T1000 (cell line): ENCODE measurements at regions not wholly inside any gene's neighbourhood (a gene's known extent, or its start where the extent isn't known, plus 50 kb on each side); places are given as distances from the start of the nearest gene placed in this dataset.

Experiments
- DNase-seq: peaks from one replicate; lab custom pipeline; 2025; ENCODE audit warnings: mixed read lengths; lab: John Stamatoyannopoulos, UW

DNA sequence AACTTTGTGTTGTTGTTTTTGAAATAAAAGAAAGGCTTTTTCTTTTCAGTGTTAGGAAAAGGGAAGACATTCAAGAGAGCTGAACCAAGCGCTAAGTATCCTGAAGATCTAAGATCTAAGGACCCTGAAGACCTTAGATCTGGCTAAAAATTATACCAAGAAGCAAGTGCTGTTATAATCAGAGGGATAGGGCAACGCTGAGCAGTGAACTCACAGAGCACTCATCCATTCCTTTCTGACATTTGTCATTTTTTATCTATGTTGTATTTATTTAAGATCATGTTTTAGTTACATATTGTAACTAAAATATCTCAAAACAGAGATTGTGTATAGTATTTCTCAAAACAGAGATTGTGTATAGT is 60.5 kb upstream of the FAM216B start:
- no peak for DNase-seq

- no peak for DNase-seq
Observed at GRCh38 chr13:42722883-42723539, 58.4 kb upstream of the FAM216B start.

DNA sequence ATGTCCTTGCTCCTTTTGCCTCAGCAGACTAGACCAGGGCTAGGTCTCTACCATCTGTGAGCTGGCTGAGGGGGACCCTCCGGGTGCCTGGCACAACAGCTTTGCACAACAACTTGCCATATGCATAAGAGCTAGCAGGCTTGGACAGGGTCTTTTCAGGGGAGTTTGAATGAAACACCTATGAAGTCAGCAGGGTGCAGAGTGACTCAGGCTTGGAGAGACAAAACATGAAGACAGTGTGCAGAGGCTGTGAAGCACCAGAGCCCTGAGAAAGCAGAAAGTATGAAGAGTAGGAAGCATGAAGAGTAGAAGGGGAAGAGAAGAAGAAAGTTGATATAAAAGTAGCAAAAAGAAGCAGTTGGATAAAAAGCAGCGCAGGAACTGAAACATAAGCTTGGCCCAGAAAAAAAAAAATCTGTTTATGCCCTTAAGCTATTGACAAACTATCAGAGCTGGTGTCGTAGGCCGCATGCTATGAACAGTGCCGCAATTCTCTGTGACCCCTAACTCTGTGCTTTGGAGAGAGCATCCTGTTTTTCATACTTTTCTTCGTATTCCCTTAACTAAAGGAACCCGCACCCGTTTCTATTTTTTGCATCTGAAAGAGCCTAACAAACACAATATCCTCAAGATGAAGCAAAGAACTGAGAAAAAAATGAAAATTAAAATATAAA is 52.7 kb upstream of the FAM216B start:
- no peak for DNase-seq

- DNase-seq: no peak
Observed at GRCh38 chr13:42729857-42730402, 51.5 kb upstream of the FAM216B start.
